Inferior parietal cortex (tissue), 1 donor: ENCODE measurements at regions not wholly inside any gene's neighbourhood (a gene's known extent, or its start where the extent isn't known, plus 50 kb on each side); places are given as distances from the start of the nearest gene placed in this dataset.
"Not testable (repeated sequence)": the region's sequence is repeated elsewhere in the genome, so short reads cannot be mapped to it uniquely, and the experiment has no call there.

Experiments
- DNase-seq: peaks from one replicate; pipeline ENCODE4 v3.0.0-alpha.2; 2016; ENCODE audit errors: extremely low spot score

GRCh38 chr15:79606831-79607355 is 174.8 kb downstream of the MINAR1 start:
- no peak for DNase-seq

- DNase-seq, result peak; percentile 4
These were observed 176.1 kb downstream of the MINAR1 start for GRCh38 chr15:79608066-79608864.

- no peak for DNase-seq
These were observed 177.4 kb downstream of the MINAR1 start for GRCh38 chr15:79609506-79609905.

- DNase-seq, result no peak
These were observed 177.9 kb downstream of the MINAR1 start for GRCh38 chr15:79610021-79610420.

- no peak for DNase-seq
These were observed 183.6 kb downstream of the MINAR1 start for GRCh38 chr15:79615754-79616153.

GRCh38 chr15:79617071-79617470 is 184.9 kb downstream of the MINAR1 start:
- DNase-seq, result no peak

DNA sequence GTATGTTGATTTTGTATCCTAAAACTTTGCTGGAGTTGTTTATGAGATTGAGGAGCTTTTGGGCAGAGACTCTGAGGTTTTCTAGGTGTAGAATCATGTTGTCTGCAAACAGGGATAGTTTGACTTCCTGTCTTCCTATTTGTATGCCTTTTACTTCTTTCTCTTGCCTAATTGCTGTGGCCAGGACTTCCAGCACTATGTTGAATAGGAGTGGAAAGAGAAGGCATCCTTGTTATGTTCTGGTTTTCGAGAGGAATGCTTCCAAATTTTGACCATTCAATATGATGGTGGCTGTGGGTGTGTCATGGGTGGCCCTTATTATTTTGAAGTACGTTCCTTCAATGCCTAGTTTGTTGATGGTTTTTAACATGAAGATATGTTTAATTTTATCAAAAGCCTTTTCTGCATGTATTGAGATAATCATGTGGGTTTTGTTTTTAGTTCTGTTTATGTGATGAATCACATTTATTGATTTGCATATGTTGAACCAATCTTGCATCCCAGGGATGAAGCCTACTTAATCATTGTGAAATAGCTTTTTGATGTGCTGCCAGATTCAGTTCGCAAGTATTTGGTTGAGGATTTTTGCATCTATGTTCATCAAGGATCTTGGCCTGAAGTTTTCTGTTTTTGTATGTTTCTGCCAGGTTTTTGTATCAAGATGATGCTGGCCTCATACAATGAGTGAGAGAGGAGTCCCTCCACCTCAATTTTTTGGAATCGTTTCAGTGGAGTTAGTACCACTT is 188.1 kb downstream of the MINAR1 start:
- no peak for DNase-seq

DNA sequence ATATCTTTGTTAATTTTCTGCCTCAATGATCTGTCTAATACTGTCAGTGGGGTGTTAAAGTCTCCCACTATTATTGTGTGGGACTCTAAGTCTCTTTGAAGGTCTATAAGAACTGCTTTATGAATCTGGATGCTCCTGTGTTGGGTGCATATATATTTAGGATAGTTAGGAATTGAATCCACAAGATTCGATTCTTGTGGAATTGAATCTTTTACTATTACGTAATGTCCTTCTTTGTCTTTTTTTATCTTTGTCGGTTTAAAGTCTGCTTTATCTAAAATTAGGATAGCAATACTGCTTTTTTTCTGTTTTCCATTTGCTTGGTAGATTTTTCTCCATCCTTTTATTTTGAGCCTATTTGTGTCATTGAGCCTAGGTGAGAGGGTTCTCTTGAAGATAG is 189.7 kb downstream of the MINAR1 start:
- not testable (repeated sequence) for DNase-seq

DNA sequence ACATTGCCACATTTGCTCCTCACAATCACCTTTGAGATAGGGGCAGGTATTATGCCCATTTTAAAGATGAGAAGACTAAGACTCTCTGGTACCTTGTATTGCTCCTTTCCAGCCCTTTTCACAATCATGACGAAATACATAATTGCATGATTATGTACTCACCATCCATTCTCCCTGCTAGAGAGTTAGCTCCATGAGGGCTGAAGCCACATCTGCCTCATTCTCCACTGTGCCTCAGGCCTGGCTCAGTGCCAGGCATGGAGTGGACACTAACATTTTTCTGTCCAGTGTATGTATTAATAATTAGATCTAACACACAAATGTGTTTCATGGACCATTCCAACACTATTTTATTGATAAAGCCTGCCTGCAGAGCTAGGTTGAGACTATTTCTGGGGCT is 191.4 kb downstream of the MINAR1 start:
- DNase-seq, result no peak

- DNase-seq, result no peak
These were observed 197.6 kb downstream of the MINAR1 start for GRCh38 chr15:79629687-79630086.

DNA sequence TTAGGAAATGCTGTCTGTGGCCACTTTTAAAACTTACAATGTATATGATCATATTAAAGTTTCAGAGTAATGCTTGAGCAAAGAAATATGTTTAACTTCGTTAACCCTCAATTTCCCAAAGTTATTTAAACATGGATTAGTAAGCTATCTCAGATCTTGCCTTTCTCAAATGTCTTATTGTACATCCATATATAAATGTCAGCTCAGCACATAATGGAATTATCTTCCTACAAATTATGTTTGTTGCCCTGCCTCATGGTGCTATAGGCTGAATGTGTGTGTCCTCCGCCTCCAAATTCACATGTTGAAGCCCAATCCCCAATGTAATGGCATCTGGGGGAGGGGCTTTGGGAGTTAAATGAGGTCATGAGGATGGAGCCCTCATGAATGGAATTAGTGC is 200.3 kb downstream of the MINAR1 start:
- no peak for DNase-seq

GRCh38 chr15:79635149-79635771 is 203.1 kb downstream of the MINAR1 start:
- no peak for DNase-seq

DNA sequence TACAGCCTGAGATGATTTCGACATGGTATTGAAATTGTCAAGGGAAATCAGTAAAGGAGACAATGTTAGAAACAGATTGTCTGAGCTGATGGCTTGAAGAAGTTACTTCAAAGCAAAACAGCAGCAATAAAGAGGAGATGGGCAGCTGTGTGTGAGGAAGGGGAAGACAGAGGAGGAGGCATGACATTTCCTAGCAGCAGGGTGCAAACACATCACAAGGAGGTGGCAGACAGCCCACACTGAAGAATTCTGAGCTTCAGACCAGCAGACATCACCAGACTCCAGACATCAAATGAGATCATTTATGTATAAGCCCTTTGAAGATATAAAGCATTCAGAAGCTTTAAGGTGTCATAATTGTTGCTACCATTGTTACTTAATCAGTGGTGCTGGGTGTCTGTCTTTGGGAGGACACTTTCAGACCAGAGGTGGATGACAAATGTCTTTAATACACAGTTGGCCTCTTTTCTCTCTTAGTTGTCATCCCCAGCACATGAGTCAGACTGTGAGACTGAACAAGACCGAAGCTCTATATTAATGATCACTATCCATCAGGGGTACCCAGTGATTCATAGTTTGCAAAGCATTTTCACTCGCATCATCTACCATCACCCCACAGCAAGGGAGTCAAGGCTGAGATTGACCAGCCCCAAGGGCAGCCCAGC is 203.9 kb downstream of the MINAR1 start:
- DNase-seq, result no peak

- DNase-seq, result no peak
These were observed 208.1 kb downstream of the MINAR1 start for GRCh38 chr15:79640206-79640605.

DNA sequence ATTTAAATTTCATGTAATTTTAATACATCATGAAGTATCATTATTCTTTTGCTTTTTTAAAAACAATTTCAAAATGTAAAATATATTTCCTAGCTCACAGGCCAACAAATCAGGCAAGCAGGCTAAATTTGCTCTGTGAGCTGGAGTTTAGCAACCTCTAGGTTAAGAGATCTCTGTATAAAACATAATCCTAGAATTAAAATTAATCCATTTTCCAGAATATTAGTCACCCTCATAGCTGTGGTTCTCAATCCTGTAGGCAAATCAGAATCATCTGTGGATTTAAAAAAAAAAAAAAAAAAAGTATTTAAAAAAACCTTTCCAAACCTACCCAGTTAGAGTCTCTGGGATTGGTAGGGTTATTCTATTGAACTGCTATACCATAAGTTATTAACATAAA is 209.7 kb downstream of the MINAR1 start:
- DNase-seq, result no peak

DNA sequence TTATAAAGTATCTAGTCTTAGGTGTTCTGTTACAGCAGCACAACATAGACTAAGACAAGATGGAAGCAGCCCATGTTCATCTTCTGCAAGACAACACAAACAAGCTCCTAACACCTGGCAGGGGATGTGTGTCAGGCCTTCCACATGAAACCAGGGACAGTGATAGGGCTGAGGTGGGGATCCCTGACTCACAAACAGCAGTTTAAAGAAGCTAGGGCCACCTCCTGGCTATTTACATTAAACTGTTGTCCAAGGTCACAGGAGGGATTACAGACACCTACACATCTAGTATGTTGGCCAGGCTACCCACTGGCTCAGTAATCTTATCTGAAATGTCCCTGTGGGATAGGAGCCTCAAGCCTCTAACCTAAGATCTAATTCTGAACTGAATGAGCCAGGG is 211.3 kb downstream of the MINAR1 start:
- no peak for DNase-seq

DNA sequence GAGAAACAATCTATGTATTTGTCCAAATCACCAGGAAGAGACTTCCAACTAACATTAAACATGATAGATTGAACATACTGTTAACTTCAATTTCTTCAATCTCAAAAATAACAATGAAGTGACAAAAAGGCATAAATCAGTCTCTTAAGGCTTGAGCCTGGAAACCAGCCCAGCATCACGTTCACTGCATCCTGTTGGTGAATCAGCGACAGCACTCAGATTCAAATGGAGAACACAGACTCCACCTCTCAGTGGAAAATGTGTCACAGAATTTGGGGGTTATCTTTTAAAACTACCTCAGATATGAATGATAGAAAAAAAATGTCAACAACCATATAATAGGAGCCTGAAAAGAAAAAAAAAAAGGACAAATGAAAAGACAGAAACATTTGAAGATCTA is 212.0 kb downstream of the MINAR1 start:
- DNase-seq, result no peak

DNA sequence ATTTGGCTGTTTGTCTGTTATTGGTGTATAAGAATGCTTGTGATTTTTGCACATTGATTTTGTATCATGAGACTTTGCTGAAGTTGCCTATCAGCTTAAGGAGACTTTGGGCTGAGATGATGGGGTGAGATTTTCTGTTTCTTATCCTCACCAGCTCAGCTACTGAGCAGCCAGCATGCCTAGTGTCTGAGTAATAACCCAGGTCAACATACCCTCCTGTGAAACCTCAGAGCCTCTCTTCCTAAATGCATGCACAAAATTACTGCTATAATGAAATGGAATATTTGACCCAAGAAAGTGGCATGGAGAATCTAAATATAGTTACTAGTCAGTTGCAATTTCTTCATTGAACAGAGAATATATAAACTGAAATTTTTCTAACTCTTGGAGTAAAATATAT is 220.8 kb downstream of the MINAR1 start:
- not testable (repeated sequence) for DNase-seq

DNA sequence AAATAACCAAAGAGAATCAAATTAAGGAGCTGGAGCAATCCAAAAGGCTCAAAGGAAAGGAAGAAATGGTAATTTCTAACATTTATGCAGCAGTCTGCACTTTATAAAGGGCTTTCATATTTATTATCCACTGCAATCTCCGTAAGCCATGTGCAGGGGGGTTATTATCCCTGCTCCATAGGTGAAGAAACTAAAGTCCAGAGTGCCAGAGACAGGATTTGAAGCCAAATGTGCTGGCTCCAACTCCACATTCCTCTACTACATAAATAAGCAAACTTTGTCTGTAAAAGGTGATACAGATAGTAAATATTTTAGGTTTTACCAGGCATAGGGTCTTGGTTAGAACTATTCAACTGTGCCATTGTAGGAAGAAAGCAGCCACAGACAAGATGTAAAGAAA is 221.4 kb downstream of the MINAR1 start:
- DNase-seq, result no peak

DNA sequence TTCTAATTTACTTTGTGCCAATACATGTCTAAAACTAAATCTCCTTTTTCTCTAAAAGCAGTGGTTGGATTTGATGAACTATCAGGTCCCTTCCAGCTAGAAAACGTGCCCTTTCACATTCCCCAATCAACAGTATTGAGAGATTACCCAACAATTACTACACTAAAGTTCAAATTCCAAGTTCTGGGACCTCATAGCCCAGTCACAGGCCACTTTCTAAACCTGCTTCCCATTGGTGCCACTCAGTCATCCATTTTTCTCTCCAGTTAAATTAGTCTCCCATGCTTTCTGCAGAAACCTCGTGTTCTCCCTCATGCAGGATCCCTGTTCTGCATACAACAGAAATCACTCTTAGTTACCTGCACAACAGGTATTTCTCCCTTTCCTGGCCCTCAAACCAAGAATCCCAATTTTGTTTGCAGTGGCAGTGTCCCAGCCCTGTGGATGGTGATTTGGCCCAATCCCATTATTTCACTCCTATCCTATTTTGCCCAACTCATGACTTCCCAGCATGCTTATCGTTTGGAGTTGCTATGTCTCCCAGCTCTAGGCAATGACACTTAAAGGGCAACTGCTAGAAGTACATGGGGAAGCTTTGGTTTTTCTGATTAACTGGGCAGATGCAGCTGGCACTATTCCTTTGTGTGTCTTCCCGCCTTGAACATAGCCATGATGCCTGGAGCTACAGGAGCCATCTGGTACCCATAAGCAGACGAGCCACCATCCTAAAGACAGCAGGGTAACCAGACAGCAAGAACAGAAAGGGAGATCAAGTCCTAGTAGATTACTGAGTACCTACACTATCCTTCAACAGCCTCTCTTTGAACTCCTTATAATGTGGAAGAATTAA is 224.2 kb downstream of the MINAR1 start:
- no peak for DNase-seq

GRCh38 chr15:79657722-79658121 is 225.6 kb downstream of the MINAR1 start:
- DNase-seq, result no peak
